GM12878 (cell line): ENCODE measurements at regions not wholly inside any gene's neighbourhood (a gene's known extent, or its start where the extent isn't known, plus 50 kb on each side); places are given as distances from the start of the nearest gene placed in this dataset.

ENCODE experiments used
- GABPA ChIP-seq: IDR thresholded peaks from 2 replicates; pipeline ENCODE4 v1.6.1; 2014; ENCODE audit warnings: antibody characterized with exemption, low read depth, mild to moderate bottlenecking, inconsistent platforms
- POLR2A ChIP-seq: IDR thresholded peaks from 2 replicates; pipeline ENCODE4 v1.6.1; 2011; ENCODE audit warnings: low read depth, mild to moderate bottlenecking, low read length
- ZBED1 ChIP-seq: IDR thresholded peaks from 2 replicates; pipeline ENCODE4 v1.6.1; 2016; ENCODE audit warnings: borderline replicate concordance
- ZBTB11 ChIP-seq: fragments of 450-650 bp; formaldehyde crosslinking; IDR thresholded peaks from 2 replicates; pipeline ENCODE4 v1.5.0; 2022; ENCODE audit warnings: mild to moderate bottlenecking, missing genetic modification characterization
- TF ChIP-seq, protein P1 (sequence below): fragments of 450-650 bp; IDR thresholded peaks from 2 replicates; pipeline ENCODE4 v1.6.1; 2016; ENCODE audit warnings: mild to moderate bottlenecking, moderate library complexity, borderline replicate concordance
- TF ChIP-seq, protein P2 (sequence below): IDR thresholded peaks from 2 replicates; pipeline ENCODE4 v1.6.1; 2012; ENCODE audit warnings: low read depth, low read length, improper control_type of control experiment

DNA sequence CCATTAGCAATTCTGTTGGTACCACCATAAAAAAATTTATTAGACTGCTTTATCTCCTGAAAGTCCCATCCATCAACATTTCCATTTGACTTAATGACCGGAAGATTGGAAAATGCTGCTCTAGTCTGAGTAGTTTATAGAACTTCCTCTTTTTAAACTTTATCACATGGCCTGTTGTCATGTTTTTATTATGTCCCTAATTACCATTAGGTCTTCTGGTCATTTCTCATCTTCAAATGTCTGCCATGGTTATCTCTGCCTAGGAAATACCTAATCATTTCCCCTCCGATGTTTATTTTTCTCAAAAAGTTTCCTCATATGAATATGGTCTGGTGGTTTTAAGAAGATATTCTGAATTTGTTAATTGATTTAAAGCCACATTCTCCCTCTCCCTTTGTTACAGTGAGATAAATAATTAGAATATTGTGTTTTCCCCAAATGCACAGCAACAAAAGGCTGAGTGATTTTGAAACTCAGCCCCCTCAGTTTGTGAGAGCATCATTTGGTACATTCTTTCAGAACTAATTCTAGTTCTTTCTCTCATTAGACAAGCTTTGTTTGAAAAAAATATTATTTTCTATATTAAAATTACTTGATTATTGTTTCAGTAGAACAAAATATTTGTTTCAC is 317.1 kb upstream of the ST6GAL2 start:
- TF ChIP-seq ZBED1 (no peak), ZBTB11 (CRISPR knock-in tag) (no peak), POLR2A (no peak), GABPA (no peak)
- TF ChIP-seq, protein P1, sequence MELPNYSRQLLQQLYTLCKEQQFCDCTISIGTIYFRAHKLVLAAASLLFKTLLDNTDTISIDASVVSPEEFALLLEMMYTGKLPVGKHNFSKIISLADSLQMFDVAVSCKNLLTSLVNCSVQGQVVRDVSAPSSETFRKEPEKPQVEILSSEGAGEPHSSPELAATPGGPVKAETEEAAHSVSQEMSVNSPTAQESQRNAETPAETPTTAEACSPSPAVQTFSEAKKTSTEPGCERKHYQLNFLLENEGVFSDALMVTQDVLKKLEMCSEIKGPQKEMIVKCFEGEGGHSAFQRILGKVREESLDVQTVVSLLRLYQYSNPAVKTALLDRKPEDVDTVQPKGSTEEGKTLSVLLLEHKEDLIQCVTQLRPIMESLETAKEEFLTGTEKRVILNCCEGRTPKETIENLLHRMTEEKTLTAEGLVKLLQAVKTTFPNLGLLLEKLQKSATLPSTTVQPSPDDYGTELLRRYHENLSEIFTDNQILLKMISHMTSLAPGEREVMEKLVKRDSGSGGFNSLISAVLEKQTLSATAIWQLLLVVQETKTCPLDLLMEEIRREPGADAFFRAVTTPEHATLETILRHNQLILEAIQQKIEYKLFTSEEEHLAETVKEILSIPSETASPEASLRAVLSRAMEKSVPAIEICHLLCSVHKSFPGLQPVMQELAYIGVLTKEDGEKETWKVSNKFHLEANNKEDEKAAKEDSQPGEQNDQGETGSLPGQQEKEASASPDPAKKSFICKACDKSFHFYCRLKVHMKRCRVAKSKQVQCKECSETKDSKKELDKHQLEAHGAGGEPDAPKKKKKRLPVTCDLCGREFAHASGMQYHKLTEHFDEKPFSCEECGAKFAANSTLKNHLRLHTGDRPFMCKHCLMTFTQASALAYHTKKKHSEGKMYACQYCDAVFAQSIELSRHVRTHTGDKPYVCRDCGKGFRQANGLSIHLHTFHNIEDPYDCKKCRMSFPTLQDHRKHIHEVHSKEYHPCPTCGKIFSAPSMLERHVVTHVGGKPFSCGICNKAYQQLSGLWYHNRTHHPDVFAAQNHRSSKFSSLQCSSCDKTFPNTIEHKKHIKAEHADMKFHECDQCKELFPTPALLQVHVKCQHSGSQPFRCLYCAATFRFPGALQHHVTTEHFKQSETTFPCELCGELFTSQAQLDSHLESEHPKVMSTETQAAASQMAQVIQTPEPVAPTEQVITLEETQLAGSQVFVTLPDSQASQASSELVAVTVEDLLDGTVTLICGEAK, result no peak
- TF ChIP-seq, protein P2, sequence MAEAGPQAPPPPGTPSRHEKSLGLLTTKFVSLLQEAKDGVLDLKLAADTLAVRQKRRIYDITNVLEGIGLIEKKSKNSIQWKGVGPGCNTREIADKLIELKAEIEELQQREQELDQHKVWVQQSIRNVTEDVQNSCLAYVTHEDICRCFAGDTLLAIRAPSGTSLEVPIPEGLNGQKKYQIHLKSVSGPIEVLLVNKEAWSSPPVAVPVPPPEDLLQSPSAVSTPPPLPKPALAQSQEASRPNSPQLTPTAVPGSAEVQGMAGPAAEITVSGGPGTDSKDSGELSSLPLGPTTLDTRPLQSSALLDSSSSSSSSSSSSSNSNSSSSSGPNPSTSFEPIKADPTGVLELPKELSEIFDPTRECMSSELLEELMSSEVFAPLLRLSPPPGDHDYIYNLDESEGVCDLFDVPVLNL, result no peak
